Liver (tissue), 7 donors: ENCODE measurements at regions not wholly inside any gene's neighbourhood (a gene's known extent, or its start where the extent isn't known, plus 50 kb on each side); places are given as distances from the start of the nearest gene placed in this dataset.

Experiments used
- DNase-seq: peaks from one replicate; pipeline ENCODE4 v3.0.0-alpha.2; 2017; ENCODE audit warnings: low spot score
- H3K27ac ChIP-seq, 2 donors: one replicate each; pipeline ENCODE4 v1.7.0; 2013; ENCODE audit warnings: inconsistent platforms in 2 of 2, low read length in 2 of 2, control low read depth in 1 of 2, low read depth in 1 of 2, mild to moderate bottlenecking in 1 of 2
- H3K27me3 ChIP-seq, 4 donors: one replicate each; pipeline versions ENCODE4 v1.6.1 to v1.7.0; 2013; ENCODE audit warnings: low read length in 3 of 4, inconsistent platforms in 1 of 4, mild to moderate bottlenecking in 1 of 4, moderate library complexity in 1 of 4; ENCODE audit not compliant: control insufficient read depth in 4 of 4, insufficient read depth in 4 of 4
- H3K36me3 ChIP-seq, 4 donors: one replicate each; pipeline versions ENCODE4 v1.6.1 to v1.7.0; 2013; ENCODE audit warnings: low read length in 3 of 4, mild to moderate bottlenecking in 3 of 4, low read depth in 1 of 4, moderate library complexity in 1 of 4; ENCODE audit not compliant: control insufficient read depth in 4 of 4, insufficient read depth in 3 of 4
- H3K4me1 ChIP-seq, 4 donors: one replicate each; pipeline versions ENCODE4 v1.6.1 to v1.7.0; 2013; ENCODE audit warnings: low read length in 3 of 4, mild to moderate bottlenecking in 3 of 4, moderate library complexity in 1 of 4; ENCODE audit not compliant: control insufficient read depth in 4 of 4, insufficient read depth in 4 of 4
- H3K4me3 ChIP-seq, 3 donors: one replicate each; pipeline versions ENCODE4 v1.6.1 to v1.7.0; 2013; ENCODE audit warnings: low read length in 3 of 3, control low read depth in 1 of 3, low read depth in 1 of 3, mild to moderate bottlenecking in 1 of 3
- H3K9ac ChIP-seq, 2 donors: one replicate each; pipeline ENCODE4 v1.7.0; 2013; ENCODE audit warnings: low read length in 2 of 2, mild to moderate bottlenecking in 2 of 2, moderate library complexity in 2 of 2, control low read depth in 1 of 2, low read depth in 1 of 2
- H3K9me3 ChIP-seq, 4 donors: one replicate each; pipeline versions ENCODE4 v1.6.1 to v1.7.0; 2013; ENCODE audit warnings: low read length in 3 of 4; ENCODE audit not compliant: control insufficient read depth in 4 of 4
- EGR1 ChIP-seq, 2 donors: IDR thresholded peaks; 2 replicates each; pipeline ENCODE4 v1.6.1; 2016 to 2018; ENCODE audit warnings: antibody characterized with exemption in 2 of 2, low read depth in 2 of 2
- GABPA ChIP-seq, 2 donors: IDR thresholded peaks in 1 of 2; conservative IDR thresholded peaks in 1 of 2; 2 replicates each; pipeline ENCODE4 v1.6.1; 2016; ENCODE audit warnings: antibody characterized with exemption in 2 of 2, mild to moderate bottlenecking in 1 of 2, moderate library complexity in 1 of 2
- HNF4A ChIP-seq, 2 donors: conservative IDR thresholded peaks; 2 replicates each; pipeline ENCODE4 v1.6.1; 2016; ENCODE audit warnings: antibody characterized with exemption in 2 of 2, mild to moderate bottlenecking in 2 of 2
- NR2F2 ChIP-seq: IDR thresholded peaks from 2 replicates; pipeline ENCODE4 v1.6.1; 2016; ENCODE audit warnings: antibody characterized with exemption
- RAD21 ChIP-seq, 2 donors: IDR thresholded peaks; 2 replicates each; pipeline ENCODE4 v1.6.1; 2016; ENCODE audit warnings: antibody characterized with exemption in 2 of 2, mild to moderate bottlenecking in 2 of 2
- SP1 ChIP-seq: IDR thresholded peaks from 2 replicates; pipeline ENCODE4 v1.6.1; 2018; ENCODE audit warnings: antibody characterized with exemption, mild to moderate bottlenecking
- TAF1 ChIP-seq: conservative IDR thresholded peaks from 2 replicates; pipeline ENCODE4 v1.6.1; 2016; ENCODE audit warnings: antibody characterized with exemption, mild to moderate bottlenecking
- YY1 ChIP-seq: IDR thresholded peaks from 2 replicates; pipeline ENCODE4 v1.6.1; 2016; ENCODE audit warnings: antibody characterized with exemption, mild to moderate bottlenecking
- WGBS: extraction: QIAGEN DNeasy Blood & Tissue Kit; methylation state at CpG from one replicate; pipeline ENCODE4 v1.1.7; 2013; 5-methylcytosine and 5-hydroxymethylcytosine counted together
- TF ChIP-seq, protein P1 (sequence below): IDR thresholded peaks from 2 replicates; pipeline ENCODE4 v1.6.1; 2016; ENCODE audit warnings: antibody characterized with exemption
- TF ChIP-seq, protein P2 (sequence below): IDR thresholded peaks from 2 replicates; pipeline ENCODE4 v1.6.1; 2016; ENCODE audit warnings: antibody characterized with exemption
- TF ChIP-seq, protein P3 (sequence below): IDR thresholded peaks from 2 replicates; pipeline ENCODE4 v1.6.1; 2016; ENCODE audit warnings: antibody characterized with exemption, mild to moderate bottlenecking
- TF ChIP-seq, protein P4 (sequence below): IDR thresholded peaks from 2 replicates; pipeline ENCODE4 v1.6.1; 2016; ENCODE audit warnings: antibody characterized with exemption
- donor health status: healthy.
- donor health status: healthy.
- donor health status: healthy.
- donor health status: healthy.

DNA sequence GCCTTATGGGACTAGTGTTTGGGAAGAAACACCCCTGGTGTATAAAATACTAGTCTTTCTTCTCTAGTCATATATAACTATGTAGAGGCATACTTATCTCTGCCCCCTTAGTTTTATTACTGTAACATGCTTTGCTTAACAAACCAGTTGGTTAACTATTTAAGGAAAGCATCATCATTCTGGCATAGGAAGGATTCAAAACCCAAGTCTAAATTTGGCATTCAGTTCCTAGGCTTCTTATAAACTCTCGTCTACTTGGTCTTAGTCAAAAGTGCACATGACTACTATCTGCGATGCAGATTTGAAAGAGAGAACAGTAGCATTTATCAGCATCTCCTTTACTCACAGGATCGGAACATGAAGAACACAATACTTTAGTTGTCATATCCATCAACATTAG, 111.3 kb downstream of the MFAP3L start:
- Histone ChIP-seq H3K9ac (no peak overlapping the region), H3K36me3 (no peaks in the 10 kb centered on the region)
- 82% methylated on average over 3 of the region's 3 CpGs for WGBS

DNA sequence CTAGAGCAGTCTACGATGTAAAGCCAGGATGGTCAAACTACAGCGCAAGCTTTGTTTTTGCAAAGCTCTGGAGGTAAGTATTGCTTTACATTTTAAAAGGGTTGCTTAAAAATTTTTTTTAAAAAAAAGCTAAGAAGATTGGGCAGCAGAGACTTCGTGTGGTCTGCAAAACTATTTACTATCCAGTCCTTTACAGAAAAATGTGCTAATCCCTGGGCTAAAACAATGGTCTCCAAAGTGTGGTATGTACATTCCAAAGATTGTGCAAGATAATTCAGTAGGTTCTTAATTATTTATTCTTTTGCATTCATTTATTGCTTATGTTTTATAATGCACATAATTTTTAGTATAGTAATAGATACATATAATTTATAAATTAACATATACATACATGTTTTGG, 113.2 kb downstream of the MFAP3L start:
- no peak overlapping the region for H3K27ac ChIP-seq
- H3K9ac ChIP-seq: no peak overlapping the region
- H3K36me3 ChIP-seq: no peaks in the 10 kb centered on the region
- H3K9me3 ChIP-seq: peaks cover 0 to 4% (median 3%) of the 10 kb centered on the region in 4 donors
- peaks cover 5 to 25% (median 15%) of the 10 kb centered on the region in 4 donors for H3K4me1 ChIP-seq
- no peak overlapping the region for H3K4me3 ChIP-seq
- WGBS: 89% methylated on average over 3 of the region's 3 CpGs
- H3K27me3 ChIP-seq: no peaks in the 10 kb centered on the region
- no peak for DNase-seq
- TF ChIP-seq EGR1 (IDR thresholded peaks at IDR 0.05; ENCODE audit: low read depth in 2 of 2): no peak
- no peak for TF ChIP-seq SP1
- TF ChIP-seq, protein P1, sequence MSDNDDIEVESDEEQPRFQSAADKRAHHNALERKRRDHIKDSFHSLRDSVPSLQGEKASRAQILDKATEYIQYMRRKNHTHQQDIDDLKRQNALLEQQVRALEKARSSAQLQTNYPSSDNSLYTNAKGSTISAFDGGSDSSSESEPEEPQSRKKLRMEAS: no peak
- TF ChIP-seq TAF1: no peak
- TF ChIP-seq YY1: no peak

More for the DNA sequence above, 111.3 kb downstream of the MFAP3L start:
- no peak for DNase-seq
- H3K27ac ChIP-seq: no peak overlapping the region
- no peaks in the 10 kb centered on the region for H3K27me3 ChIP-seq
- no peak overlapping the region for H3K4me3 ChIP-seq
- peaks cover 0 to 4% (median 3%) of the 10 kb centered on the region in 4 donors for H3K9me3 ChIP-seq
- TF ChIP-seq, protein P2, sequence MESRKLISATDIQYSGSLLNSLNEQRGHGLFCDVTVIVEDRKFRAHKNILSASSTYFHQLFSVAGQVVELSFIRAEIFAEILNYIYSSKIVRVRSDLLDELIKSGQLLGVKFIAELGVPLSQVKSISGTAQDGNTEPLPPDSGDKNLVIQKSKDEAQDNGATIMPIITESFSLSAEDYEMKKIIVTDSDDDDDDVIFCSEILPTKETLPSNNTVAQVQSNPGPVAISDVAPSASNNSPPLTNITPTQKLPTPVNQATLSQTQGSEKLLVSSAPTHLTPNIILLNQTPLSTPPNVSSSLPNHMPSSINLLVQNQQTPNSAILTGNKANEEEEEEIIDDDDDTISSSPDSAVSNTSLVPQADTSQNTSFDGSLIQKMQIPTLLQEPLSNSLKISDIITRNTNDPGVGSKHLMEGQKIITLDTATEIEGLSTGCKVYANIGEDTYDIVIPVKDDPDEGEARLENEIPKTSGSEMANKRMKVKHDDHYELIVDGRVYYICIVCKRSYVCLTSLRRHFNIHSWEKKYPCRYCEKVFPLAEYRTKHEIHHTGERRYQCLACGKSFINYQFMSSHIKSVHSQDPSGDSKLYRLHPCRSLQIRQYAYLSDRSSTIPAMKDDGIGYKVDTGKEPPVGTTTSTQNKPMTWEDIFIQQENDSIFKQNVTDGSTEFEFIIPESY: no peak
- TF ChIP-seq, protein P1: no peak
- TF ChIP-seq HNF4A (conservative IDR thresholded peaks at IDR 0.05) (no peak), NR2F2 (no peak), GABPA (IDR thresholded peaks at IDR 0.05 in 1 of 2, conservative IDR thresholded peaks at IDR 0.05 in 1 of 2) (no peak), RAD21 (IDR thresholded peaks at IDR 0.05) (no peak)
- TF ChIP-seq, protein P3, sequence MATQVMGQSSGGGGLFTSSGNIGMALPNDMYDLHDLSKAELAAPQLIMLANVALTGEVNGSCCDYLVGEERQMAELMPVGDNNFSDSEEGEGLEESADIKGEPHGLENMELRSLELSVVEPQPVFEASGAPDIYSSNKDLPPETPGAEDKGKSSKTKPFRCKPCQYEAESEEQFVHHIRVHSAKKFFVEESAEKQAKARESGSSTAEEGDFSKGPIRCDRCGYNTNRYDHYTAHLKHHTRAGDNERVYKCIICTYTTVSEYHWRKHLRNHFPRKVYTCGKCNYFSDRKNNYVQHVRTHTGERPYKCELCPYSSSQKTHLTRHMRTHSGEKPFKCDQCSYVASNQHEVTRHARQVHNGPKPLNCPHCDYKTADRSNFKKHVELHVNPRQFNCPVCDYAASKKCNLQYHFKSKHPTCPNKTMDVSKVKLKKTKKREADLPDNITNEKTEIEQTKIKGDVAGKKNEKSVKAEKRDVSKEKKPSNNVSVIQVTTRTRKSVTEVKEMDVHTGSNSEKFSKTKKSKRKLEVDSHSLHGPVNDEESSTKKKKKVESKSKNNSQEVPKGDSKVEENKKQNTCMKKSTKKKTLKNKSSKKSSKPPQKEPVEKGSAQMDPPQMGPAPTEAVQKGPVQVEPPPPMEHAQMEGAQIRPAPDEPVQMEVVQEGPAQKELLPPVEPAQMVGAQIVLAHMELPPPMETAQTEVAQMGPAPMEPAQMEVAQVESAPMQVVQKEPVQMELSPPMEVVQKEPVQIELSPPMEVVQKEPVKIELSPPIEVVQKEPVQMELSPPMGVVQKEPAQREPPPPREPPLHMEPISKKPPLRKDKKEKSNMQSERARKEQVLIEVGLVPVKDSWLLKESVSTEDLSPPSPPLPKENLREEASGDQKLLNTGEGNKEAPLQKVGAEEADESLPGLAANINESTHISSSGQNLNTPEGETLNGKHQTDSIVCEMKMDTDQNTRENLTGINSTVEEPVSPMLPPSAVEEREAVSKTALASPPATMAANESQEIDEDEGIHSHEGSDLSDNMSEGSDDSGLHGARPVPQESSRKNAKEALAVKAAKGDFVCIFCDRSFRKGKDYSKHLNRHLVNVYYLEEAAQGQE: no peak
- TF ChIP-seq, protein P4, sequence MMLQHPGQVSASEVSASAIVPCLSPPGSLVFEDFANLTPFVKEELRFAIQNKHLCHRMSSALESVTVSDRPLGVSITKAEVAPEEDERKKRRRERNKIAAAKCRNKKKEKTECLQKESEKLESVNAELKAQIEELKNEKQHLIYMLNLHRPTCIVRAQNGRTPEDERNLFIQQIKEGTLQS: no peak
- H3K4me1 ChIP-seq: peaks cover 5 to 19% (median 11%) of the 10 kb centered on the region in 4 donors
